DMS53 treated with DMSO at 0.1 percent for 48 hours (cell line): ENCODE measurements at regions not wholly inside any gene's neighbourhood (a gene's known extent, or its start where the extent isn't known, plus 50 kb on each side); places are given as distances from the start of the nearest gene placed in this dataset.

Experiments
- DNase-seq: peaks from one replicate; lab custom pipeline; 2025; ENCODE audit not compliant: unreplicated experiment; lab: John Stamatoyannopoulos, UW

GRCh38 chr6:98395610-98396166 lies 438.7 kb upstream of the POU3F2 start:
- no peak for DNase-seq

- peak; percentile 46 for DNase-seq
These were observed 418.3 kb upstream of the POU3F2 start for GRCh38 chr6:98416027-98416426.

GRCh38 chr6:98416497-98417158 lies 417.7 kb upstream of the POU3F2 start:
- peak; percentile 47 for DNase-seq

GRCh38 chr6:98433325-98434056 lies 400.9 kb upstream of the POU3F2 start:
- no peak for DNase-seq

DNA sequence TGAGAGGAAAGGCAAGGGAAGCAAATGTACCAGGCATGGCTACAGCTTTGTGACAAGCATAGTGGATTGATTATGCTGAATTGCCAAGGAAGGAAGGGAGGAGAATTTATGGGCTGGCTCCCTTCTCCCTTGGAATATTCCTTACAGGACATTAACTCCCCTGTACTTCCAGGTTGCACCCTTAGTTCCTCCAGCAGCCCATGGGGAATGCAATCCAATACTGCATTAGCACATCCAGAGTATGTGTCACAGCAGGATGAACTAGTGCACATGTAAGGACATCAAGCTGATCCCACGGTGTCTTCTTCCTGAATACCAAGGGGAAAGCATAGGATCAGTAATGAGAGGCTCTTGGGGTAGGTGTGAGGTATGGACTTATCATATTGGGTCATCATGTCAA lies 390.7 kb upstream of the POU3F2 start:
- no peak for DNase-seq

DNA sequence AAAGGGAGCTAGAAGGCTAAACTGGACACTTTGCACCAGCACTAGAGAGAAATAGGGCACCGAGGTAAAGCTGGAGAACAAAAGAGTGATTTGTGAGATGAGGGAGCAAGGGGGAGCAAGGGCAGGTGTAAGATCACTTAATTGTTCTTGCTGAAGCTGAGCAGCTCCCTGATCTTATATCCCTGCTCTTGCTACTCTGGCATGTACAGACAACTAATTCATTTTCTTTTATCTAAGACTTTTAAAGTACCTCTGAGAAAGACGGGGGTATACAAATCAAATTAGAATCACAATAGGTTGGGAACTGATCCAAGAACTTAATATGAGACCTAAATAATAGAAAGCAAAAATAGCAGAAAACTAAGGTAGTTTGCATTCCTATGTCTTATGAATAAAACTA lies 381.7 kb upstream of the POU3F2 start:
- no peak for DNase-seq

DNA sequence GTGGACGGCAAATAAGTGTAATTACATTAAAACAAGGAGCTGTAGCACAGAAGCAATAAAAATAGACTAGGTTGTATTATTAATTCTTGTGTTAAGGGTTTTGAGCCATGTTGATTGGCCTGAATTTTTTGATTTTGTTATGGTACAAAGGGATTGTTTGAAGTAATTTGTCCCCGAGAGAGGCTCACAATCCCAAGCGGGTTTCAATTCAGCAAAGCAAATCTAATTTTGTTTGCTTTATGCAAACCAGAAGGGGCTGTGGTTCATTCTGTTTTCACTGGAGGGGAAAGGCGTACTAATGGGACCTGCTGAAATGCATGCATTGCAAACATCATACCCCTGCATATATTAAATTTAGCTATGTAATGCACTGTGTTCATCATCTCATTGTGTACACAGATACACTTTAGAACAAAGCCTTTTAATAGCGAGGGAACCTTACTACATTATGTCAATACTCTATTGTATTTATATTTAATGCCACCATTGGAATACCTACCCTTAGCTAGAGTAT lies 379.5 kb upstream of the POU3F2 start:
- no peak for DNase-seq

GRCh38 chr6:98458708-98459107 lies 375.7 kb upstream of the POU3F2 start:
- no peak for DNase-seq

DNA sequence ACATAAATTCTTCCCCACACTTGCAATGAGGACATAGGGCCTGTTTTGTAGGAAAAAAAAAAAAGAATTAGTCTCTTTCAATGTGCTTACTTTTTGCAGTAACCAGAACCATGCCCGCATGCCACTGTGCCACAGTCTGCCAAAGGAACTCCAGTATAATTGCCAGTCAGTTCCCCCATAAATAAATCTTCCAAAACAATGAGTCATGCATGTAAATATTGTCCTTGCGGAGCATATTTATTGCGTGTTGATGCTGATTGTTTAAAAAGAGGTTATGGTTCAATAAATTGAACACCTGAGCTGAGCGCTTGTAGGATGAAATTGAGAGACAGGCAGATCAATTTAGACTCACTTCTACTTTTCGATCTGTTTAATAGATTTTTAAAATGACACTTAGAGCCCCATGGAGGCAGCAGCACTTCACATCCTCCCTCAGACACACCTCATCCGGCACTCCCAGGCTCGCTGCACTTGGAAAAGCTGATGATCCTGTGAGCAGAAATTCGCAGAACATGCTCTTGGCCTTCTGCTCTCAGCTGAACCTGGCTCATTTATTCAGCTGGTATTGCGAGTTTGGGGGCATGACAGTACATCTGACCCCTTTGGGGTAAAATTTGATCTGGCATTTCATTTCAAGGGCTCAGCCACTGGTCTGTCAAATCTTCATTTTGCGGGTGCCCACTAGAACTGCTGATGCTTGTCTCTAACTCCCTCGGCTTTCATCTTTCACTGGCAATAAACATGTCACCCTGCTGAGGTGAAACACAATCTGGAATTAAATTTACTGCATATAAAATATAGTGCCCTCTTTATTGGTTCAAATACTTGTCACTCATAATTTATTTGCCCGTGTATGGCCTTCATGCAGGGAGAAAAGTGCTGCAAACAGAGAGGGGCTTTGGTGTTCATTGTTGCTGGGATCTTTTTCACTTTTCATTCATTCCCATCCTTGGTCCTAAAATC lies 371.1 kb upstream of the POU3F2 start:
- DNase-seq, result peak; percentile 57

DNA sequence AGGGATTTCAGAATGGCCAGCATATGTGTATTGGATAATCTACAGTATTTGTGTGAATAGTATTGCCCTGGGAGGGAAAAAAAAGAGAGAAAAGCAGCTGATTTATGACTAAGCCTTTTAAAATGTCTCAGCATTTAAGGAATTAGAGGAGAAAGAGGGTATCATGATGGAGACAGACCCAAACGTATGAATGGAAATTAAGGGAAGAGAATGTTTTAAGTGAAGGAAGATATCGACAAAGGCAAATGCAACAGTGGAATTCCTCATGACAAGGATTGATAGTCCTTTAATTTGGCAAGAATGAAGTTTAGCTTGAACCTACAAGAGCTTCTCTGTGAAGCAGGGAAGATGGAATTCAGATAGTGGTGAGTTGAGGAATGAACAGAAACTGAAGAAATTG lies 367.3 kb upstream of the POU3F2 start:
- no peak for DNase-seq

- DNase-seq, result peak; percentile 37
These were observed 366.5 kb upstream of the POU3F2 start for GRCh38 chr6:98467902-98468301.

GRCh38 chr6:98469141-98469540 lies 365.2 kb upstream of the POU3F2 start:
- DNase-seq, result no peak

DNA sequence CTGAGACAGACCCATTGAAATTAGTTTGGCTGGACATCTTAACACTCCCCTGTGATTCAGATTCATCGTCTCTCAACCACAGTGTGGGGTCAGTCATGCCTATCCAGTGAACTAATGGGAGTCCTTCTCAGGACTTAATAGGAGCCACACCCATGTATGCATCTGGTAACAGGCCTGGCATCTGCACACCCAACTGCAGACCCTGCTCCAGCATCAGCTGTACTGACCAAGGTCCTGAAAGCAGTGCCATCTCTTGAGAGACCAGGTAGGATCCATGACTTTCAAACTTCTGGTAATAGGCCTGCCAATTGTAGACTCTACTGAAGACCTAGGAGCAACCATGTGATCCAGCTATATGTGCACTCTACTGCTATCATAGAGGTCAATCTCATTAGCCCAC lies 363.6 kb upstream of the POU3F2 start:
- no peak for DNase-seq

DNA sequence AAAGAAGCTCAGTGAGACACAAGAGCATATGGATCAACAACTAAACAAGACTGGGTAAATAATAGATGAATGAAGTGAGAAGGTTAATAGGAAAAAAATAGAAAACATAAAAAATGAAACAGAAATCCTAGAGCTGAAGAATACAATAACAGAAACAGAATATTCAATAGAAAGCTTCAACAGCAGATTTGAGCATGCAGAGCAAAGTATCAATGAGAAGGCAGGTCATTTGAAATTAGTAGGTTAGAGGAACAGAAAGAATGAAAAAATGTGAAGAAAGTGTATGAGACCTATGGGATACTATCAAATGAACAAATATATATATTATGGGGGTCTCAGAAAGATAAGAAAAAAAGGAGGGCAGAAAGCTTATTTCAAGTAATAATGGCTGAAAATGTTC lies 362.9 kb upstream of the POU3F2 start:
- no peak for DNase-seq

DNA sequence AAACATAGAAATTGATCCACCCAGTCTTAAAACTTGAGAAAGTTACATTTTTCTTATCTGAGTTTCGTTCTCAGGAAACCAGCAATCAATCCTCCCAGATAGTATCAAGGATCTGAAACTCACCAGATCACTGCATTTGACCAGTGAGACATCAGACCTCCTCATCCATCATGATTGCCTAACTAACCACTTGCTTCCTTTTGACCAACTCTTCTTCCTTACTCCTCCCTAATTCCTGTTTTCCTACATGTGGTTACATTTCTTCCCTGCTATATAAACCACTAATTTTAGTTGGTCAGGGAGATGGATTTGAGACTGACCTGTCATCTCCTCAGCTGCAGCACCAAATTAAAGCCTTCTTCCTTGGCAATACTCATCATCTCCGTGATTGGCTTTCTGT lies 357.1 kb upstream of the POU3F2 start:
- DNase-seq, result no peak

DNA sequence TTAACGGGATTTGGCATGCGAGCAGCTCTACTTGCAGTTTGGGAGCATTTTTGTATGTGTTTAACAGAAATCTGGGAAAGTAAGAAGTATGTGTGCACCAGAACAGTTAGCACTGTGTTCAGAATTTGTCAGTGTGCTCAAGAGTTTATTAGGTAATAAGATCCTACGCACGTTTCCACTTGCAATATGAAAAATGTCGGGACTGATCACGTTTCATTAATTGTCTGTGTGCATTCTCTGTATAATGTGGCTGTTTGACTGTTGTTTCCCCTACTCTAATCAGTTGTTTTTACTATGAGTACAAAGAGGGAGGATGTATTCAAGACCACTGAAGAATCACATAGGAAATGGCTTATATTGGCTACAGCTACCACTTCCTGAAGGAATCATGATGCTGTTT lies 349.7 kb upstream of the POU3F2 start:
- no peak for DNase-seq

DNA sequence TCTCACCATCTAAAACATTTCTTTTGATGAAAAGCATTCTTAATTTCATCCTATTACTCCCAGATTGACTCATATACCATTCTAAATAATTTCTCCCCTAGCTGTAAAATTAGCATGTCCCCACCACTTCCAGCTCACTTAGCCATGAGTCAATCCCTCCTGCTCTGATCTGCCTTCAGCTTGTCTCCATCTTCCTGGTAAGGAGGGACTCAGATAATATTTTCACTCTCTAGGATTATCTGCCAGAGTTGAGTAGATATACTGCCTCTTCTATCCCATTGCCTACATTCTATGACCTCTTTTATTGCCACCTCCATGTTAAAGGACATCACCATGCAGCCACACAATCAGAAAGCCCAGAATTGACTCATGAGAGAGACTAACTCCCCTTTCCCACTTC lies 348.8 kb upstream of the POU3F2 start:
- no peak for DNase-seq

DNA sequence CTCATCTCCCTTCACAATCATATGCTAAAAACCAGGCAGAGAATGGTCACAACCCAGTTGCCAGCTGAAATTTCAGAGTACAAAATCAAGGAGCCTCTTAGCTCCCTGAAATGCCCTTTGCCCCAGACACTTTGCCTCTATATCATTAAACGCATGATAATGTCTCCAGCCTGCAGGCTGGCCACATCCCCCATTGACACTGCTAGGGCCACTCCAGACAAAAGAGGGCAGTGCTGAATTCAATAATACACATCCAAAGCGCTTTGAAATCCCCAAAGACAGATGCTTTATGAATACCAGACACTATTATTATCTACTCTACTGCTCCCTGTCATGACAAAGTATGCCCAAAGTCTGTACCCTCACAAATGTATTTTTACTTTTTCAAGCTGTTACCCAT lies 348.3 kb upstream of the POU3F2 start:
- no peak for DNase-seq

- DNase-seq, result no peak
These were observed 346.8 kb upstream of the POU3F2 start for GRCh38 chr6:98487612-98488011.

DNA sequence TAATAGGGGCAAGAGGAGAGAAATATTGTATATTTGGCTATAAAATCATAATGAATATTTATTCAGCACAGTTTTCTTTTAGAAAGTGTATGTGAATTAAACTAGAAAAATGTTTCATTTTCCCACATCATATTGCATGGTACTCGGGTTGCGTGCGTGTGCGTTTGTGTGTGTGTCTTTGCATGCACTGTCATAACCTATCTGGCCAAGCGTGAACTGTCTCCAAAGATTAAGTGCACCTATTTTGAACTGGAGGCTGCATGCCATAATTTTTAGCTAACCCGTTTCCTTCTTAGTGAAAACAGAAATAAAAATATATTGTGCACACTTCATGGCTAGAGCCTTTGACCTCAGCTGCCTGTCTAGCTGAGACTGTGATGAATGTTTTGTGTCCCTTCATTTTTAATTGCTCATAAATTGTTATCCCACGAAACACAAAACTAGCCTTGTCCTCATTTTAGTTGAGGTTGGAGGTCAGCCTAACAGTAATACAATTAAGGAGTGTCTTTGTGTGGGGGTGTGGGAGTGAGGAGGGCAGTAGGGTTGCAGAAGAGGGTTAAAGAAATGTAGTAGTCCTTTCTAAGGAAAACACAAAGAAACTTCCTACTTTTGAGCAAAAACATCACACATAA lies 336.1 kb upstream of the POU3F2 start:
- no peak for DNase-seq

GRCh38 chr6:98498866-98499265 lies 335.5 kb upstream of the POU3F2 start:
- no peak for DNase-seq
